ENCODE measurements at regions not wholly inside any gene's neighbourhood (a gene's known extent, or its start where the extent isn't known, plus 50 kb on each side); places are given as distances from the start of the nearest gene placed in this dataset.

DNA sequence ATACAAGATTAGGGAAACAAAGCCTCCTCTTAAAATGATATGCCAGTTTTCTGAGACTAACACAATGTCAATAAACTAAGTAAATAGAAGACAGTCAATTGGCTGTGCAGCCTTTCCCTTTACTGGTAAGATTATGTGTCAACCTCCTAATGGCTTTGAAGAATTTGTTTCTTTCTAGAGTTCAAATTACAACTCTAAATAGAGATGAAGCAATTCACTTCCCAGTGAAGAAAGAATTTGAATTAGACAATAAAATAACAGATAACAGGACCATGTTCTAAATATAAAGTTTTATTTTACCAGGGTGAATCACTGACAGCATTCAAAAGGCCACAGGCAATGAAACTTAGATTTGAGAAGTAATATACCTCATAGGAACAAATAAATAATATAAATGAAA lies 680.3 kb downstream of the PLA2G4A start:
- TF ChIP-seq CTCF (IDR thresholded peaks at IDR 0.05; ENCODE audit: borderline replicate concordance, extremely low read depth, low read length, poor library complexity, severe bottlenecking) (no peak), EZH2 (IDR thresholded peaks at IDR 0.05; ENCODE audit: borderline replicate concordance, low read depth, low read length, severe bottlenecking) (no peak)
